ENCODE measurements at regions not wholly inside any gene's neighbourhood (a gene's known extent, or its start where the extent isn't known, plus 50 kb on each side); places are given as distances from the start of the nearest gene placed in this dataset.

DNA sequence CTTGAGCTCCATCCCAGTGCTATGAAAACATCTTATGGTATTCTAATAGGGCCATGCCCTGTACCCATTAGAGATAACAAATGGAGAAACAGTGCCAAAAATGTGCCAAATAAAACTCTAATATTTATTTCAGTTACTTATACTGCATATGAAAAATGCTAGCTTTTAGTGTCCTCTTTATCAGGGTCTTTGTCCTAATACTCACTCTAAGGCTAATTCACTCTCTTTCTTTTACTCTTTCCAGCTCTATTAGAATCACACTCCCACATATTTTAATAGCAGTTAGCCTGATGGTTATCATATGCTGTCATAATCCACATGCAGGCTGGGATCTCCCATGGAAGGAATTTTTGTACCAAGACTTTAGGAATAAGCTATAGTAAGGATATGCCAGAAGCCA is 408.4 kb downstream of the ETV1 start (continued):
- TF ChIP-seq, protein P1, sequence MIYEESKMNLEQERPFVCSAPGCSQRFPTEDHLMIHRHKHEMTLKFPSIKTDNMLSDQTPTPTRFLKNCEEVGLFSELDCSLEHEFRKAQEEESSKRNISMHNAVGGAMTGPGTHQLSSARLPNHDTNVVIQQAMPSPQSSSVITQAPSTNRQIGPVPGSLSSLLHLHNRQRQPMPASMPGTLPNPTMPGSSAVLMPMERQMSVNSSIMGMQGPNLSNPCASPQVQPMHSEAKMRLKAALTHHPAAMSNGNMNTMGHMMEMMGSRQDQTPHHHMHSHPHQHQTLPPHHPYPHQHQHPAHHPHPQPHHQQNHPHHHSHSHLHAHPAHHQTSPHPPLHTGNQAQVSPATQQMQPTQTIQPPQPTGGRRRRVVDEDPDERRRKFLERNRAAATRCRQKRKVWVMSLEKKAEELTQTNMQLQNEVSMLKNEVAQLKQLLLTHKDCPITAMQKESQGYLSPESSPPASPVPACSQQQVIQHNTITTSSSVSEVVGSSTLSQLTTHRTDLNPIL (CRISPR knock-in tag; IDR thresholded peaks at IDR 0.05; ENCODE audit: low read depth): peak; percentile 94
- TF ChIP-seq CSDC2 (CRISPR knock-in tag; IDR thresholded peaks at IDR 0.05): peak; percentile 89; the same call in 1 of the 2 replicates
- peak; percentile 46; the same call in 1 of the 2 replicates for TF ChIP-seq ZC3H10 (CRISPR knock-in tag; IDR thresholded peaks at IDR 0.05)
- 0 out of 2 replicates have a peak, but pooled peaks have one; percentile 21 for TF ChIP-seq ZNF565 (CRISPR knock-in tag; conservative IDR thresholded peaks at IDR 0.05; ENCODE audit: low read depth)
- 0 out of 2 replicates have a peak, but pooled peaks have one; percentile 27 for TF ChIP-seq TCF4 (CRISPR knock-in tag; IDR thresholded peaks at IDR 0.05; ENCODE audit: borderline replicate concordance)
- TF ChIP-seq OSR1 (CRISPR knock-in tag; IDR thresholded peaks at IDR 0.05): no peak
- peak; percentile 95 for TF ChIP-seq ESRRG (CRISPR knock-in tag; IDR thresholded peaks at IDR 0.05)
- TF ChIP-seq, protein P2, sequence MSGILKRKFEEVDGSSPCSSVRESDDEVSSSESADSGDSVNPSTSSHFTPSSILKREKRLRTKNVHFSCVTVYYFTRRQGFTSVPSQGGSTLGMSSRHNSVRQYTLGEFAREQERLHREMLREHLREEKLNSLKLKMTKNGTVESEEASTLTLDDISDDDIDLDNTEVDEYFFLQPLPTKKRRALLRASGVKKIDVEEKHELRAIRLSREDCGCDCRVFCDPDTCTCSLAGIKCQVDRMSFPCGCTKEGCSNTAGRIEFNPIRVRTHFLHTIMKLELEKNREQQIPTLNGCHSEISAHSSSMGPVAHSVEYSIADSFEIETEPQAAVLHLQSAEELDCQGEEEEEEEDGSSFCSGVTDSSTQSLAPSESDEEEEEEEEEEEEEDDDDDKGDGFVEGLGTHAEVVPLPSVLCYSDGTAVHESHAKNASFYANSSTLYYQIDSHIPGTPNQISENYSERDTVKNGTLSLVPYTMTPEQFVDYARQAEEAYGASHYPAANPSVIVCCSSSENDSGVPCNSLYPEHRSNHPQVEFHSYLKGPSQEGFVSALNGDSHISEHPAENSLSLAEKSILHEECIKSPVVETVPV (CRISPR knock-in tag; IDR thresholded peaks at IDR 0.05): peak; percentile 83; the same call in 1 of the 2 replicates
- no peak for TF ChIP-seq ARNTL (CRISPR knock-in tag; IDR thresholded peaks at IDR 0.05; ENCODE audit: borderline replicate concordance, low read depth)
- peak; percentile 71; the same call in 1 of the 2 replicates for TF ChIP-seq ZFP3 (CRISPR knock-in tag; IDR thresholded peaks at IDR 0.05)
- peak; percentile 100 for TF ChIP-seq ISL1 (CRISPR knock-in tag; IDR thresholded peaks at IDR 0.05)
- TF ChIP-seq PPARA (CRISPR knock-in tag; IDR thresholded peaks at IDR 0.05; ENCODE audit: borderline replicate concordance): no peak
- TF ChIP-seq, protein P3, sequence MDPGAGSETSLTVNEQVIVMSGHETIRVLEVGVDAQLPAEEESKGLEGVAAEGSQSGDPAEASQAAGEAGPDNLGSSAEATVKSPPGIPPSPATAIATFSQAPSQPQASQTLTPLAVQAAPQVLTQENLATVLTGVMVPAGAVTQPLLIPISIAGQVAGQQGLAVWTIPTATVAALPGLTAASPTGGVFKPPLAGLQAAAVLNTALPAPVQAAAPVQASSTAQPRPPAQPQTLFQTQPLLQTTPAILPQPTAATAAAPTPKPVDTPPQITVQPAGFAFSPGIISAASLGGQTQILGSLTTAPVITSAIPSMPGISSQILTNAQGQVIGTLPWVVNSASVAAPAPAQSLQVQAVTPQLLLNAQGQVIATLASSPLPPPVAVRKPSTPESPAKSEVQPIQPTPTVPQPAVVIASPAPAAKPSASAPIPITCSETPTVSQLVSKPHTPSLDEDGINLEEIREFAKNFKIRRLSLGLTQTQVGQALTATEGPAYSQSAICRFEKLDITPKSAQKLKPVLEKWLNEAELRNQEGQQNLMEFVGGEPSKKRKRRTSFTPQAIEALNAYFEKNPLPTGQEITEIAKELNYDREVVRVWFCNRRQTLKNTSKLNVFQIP (CRISPR knock-in tag; IDR thresholded peaks at IDR 0.05; ENCODE audit: borderline replicate concordance, low read depth): peak; percentile 78; the same call in 1 of the 2 replicates
- TF ChIP-seq GLIS3 (CRISPR knock-in tag; IDR thresholded peaks at IDR 0.05): peak; percentile 93; the same call in 1 of the 2 replicates
- no peak for TF ChIP-seq ZFP30 (CRISPR knock-in tag; IDR thresholded peaks at IDR 0.05)

DNA sequence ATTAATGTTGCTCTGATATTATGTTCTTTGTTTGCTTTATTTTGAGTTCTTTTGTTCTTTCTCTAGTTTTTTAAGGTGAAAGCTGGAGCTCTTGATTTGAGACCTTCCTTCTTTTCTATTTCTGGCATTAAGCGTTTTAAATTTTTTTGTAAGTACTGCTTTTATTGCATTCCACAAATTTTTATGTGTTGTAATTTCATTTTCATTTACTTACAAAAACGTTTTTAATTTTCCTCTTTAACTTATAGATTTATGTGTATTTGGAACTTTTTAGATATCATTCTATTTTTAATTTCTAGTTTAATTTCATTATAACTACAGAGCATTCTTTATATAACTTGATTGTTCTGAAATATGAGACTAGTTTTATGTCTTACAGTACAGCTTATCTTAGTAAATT is 395.6 kb downstream of the ETV1 start:
- TF ChIP-seq ISL1 (CRISPR knock-in tag; IDR thresholded peaks at IDR 0.05) (peak; percentile 90), CSDC2 (CRISPR knock-in tag; IDR thresholded peaks at IDR 0.05) (no peak)
- TF ChIP-seq, protein P1 (CRISPR knock-in tag; IDR thresholded peaks at IDR 0.05; ENCODE audit: low read depth): peak; percentile 61; the same call in 1 of the 2 replicates
- no peak for ATAC-seq

DNA sequence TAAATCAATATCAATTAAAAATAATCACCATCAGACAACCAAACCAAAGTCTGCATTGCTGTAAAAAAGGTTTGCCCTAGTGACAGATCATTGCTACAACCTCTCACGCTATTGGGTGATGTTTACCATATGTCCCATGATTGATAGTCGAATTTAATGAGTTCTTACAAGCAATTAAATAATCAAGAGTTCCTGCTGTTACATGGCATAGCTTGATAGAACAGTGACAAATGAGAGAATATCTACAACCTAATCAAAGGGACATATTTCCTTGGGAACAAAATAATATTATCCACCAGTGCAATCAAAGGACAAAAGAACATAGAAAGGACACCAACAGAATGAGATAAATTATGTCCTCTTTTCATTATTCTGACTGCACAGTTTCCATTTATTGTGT is 387.4 kb downstream of the ETV1 start:
- no peak for ATAC-seq
- TF ChIP-seq, protein P3 (CRISPR knock-in tag; IDR thresholded peaks at IDR 0.05; ENCODE audit: borderline replicate concordance, low read depth): peak; percentile 83; the same call in 1 of the 2 replicates
- peak; percentile 4; the same call in 1 of the 2 replicates for TF ChIP-seq ZNF8 (CRISPR knock-in tag; IDR thresholded peaks at IDR 0.05)
- TF ChIP-seq PPARA (CRISPR knock-in tag; IDR thresholded peaks at IDR 0.05; ENCODE audit: borderline replicate concordance): no peak; the same call in 1 of the 2 replicates
- TF ChIP-seq ZFP3 (CRISPR knock-in tag; IDR thresholded peaks at IDR 0.05): no peak
- no peak for TF ChIP-seq CSDC2 (CRISPR knock-in tag; IDR thresholded peaks at IDR 0.05)
- TF ChIP-seq, protein P1 (CRISPR knock-in tag; IDR thresholded peaks at IDR 0.05; ENCODE audit: low read depth): peak; percentile 81
- no peak for TF ChIP-seq BACH2 (CRISPR knock-in tag; IDR thresholded peaks at IDR 0.05; ENCODE audit: borderline replicate concordance)
- TF ChIP-seq ZC3H10 (CRISPR knock-in tag; IDR thresholded peaks at IDR 0.05): peak; percentile 94
- no peak for TF ChIP-seq ZFP30 (CRISPR knock-in tag; IDR thresholded peaks at IDR 0.05)
- TF ChIP-seq ESRRG (CRISPR knock-in tag; IDR thresholded peaks at IDR 0.05): peak; percentile 61; the same call in 1 of the 2 replicates
- TF ChIP-seq, protein P4, sequence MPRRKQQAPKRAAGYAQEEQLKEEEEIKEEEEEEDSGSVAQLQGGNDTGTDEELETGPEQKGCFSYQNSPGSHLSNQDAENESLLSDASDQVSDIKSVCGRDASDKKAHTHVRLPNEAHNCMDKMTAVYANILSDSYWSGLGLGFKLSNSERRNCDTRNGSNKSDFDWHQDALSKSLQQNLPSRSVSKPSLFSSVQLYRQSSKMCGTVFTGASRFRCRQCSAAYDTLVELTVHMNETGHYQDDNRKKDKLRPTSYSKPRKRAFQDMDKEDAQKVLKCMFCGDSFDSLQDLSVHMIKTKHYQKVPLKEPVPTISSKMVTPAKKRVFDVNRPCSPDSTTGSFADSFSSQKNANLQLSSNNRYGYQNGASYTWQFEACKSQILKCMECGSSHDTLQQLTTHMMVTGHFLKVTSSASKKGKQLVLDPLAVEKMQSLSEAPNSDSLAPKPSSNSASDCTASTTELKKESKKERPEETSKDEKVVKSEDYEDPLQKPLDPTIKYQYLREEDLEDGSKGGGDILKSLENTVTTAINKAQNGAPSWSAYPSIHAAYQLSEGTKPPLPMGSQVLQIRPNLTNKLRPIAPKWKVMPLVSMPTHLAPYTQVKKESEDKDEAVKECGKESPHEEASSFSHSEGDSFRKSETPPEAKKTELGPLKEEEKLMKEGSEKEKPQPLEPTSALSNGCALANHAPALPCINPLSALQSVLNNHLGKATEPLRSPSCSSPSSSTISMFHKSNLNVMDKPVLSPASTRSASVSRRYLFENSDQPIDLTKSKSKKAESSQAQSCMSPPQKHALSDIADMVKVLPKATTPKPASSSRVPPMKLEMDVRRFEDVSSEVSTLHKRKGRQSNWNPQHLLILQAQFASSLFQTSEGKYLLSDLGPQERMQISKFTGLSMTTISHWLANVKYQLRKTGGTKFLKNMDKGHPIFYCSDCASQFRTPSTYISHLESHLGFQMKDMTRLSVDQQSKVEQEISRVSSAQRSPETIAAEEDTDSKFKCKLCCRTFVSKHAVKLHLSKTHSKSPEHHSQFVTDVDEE (CRISPR knock-in tag; IDR thresholded peaks at IDR 0.05): peak; percentile 99
- peak; percentile 97 for TF ChIP-seq TCF4 (CRISPR knock-in tag; IDR thresholded peaks at IDR 0.05; ENCODE audit: borderline replicate concordance)
- TF ChIP-seq ZNF70 (CRISPR knock-in tag; IDR thresholded peaks at IDR 0.05): no peak
- TF ChIP-seq SNAI2 (CRISPR knock-in tag; IDR thresholded peaks at IDR 0.05): no peak
- peak; percentile 84; the same call in 1 of the 2 replicates for TF ChIP-seq RARB (CRISPR knock-in tag; IDR thresholded peaks at IDR 0.05)
- peak; percentile 92 for TF ChIP-seq ISL1 (CRISPR knock-in tag; IDR thresholded peaks at IDR 0.05)
- TF ChIP-seq ZNF565 (CRISPR knock-in tag; conservative IDR thresholded peaks at IDR 0.05; ENCODE audit: low read depth): no peak
- TF ChIP-seq ARNTL (CRISPR knock-in tag; IDR thresholded peaks at IDR 0.05; ENCODE audit: borderline replicate concordance, low read depth): 0 out of 2 replicates have a peak, but pooled peaks have one; percentile 66
- TF ChIP-seq, protein P5, sequence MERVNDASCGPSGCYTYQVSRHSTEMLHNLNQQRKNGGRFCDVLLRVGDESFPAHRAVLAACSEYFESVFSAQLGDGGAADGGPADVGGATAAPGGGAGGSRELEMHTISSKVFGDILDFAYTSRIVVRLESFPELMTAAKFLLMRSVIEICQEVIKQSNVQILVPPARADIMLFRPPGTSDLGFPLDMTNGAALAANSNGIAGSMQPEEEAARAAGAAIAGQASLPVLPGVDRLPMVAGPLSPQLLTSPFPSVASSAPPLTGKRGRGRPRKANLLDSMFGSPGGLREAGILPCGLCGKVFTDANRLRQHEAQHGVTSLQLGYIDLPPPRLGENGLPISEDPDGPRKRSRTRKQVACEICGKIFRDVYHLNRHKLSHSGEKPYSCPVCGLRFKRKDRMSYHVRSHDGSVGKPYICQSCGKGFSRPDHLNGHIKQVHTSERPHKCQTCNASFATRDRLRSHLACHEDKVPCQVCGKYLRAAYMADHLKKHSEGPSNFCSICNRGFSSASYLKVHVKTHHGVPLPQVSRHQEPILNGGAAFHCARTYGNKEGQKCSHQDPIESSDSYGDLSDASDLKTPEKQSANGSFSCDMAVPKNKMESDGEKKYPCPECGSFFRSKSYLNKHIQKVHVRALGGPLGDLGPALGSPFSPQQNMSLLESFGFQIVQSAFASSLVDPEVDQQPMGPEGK (CRISPR knock-in tag; IDR thresholded peaks at IDR 0.05; ENCODE audit: borderline replicate concordance): peak; percentile 87

Data from SK-N-SH treated with all-trans-retinoic acid at 6 μM for 48 hours (cell line).